B cell (primary cell): ENCODE measurements at regions not wholly inside any gene's neighbourhood (a gene's known extent, or its start where the extent isn't known, plus 50 kb on each side); places are given as distances from the start of the nearest gene placed in this dataset.

Experiments used
- ATAC-seq: fragments of 200-7000 bp; cut with Tn5 transposase; one replicate; pipeline ENCODE4 v1.10.0; 2021; ENCODE audit warnings: low read depth, mild to moderate bottlenecking, moderate number of reproducible peaks, moderate library complexity
- CTCF ChIA-PET: fragments of 350-600 bp; sonication (Branson Sonifier 250); formaldehyde crosslinking; loops from one replicate; lab custom pipeline; 2021; ENCODE audit warnings: antibody characterized with exemption, inconsistent platforms; lab: Charles Lee
- POLR2A ChIA-PET: fragments of 350-600 bp; sonication (Branson Sonifier 250); formaldehyde crosslinking; loops from one replicate; lab custom pipeline; 2021; ENCODE audit warnings: antibody characterized with exemption; lab: Charles Lee
- DNase-seq: peaks from one replicate; pipeline ENCODE4 v3.0.0; 2013
- H2AFZ ChIP-seq: 2 replicates; pipeline ENCODE4 v1.6.1; 2012; ENCODE audit warnings: mild to moderate bottlenecking, low read depth, low read length; ENCODE audit not compliant: insufficient read depth, poor library complexity, severe bottlenecking
- H3K27ac ChIP-seq, 2 donors: 1 replicate in 1 of 2; 2 replicates in 1 of 2; pipeline ENCODE4 v1.5.1; 2012 to 2013; ENCODE audit warnings: low read length in 2 of 2, mild to moderate bottlenecking in 2 of 2, moderate library complexity in 1 of 2
- H3K27me3 ChIP-seq, 4 experiments: fragments of 200-600 bp in 1 of 4; sonication (generic) in 1 of 4; replicated peaks in 1 of 4; 1 replicate in 2 of 4; 2 replicates in 2 of 4; pipeline versions ENCODE4 v1.6.1 to v1.7.0; 2013 to 2016; ENCODE audit warnings: low read length in 3 of 4, mild to moderate bottlenecking in 2 of 4, mixed read lengths in 1 of 4, moderate library complexity in 1 of 4; ENCODE audit not compliant: insufficient read depth in 4 of 4, control insufficient read depth in 3 of 4; ENCODE audit errors: control extremely low read depth in 1 of 4
- H3K36me3 ChIP-seq, 2 experiments: replicated peaks in 1 of 2; 1 replicate in 1 of 2; 2 replicates in 1 of 2; pipeline versions ENCODE4 v1.6.1 to v1.7.1; 2013; ENCODE audit warnings: low read length in 1 of 2; ENCODE audit not compliant: insufficient read depth in 2 of 2, control insufficient read depth in 1 of 2; ENCODE audit errors: control extremely low read depth in 1 of 2, extremely low read depth in 1 of 2
- H3K4me1 ChIP-seq, 2 donors: fragments of 200-600 bp in 1 of 2; sonication (generic) in 1 of 2; 1 replicate in 1 of 2; 2 replicates in 1 of 2; pipeline versions ENCODE4 v1.5.1 to v1.6.1; 2013 to 2017; ENCODE audit warnings: low read length in 2 of 2; ENCODE audit not compliant: control insufficient read depth in 2 of 2, insufficient read depth in 2 of 2
- H3K4me2 ChIP-seq: replicated peaks from 2 replicates; pipeline ENCODE3; 2012; ENCODE audit warnings: mild to moderate bottlenecking, low read depth, low read length; ENCODE audit not compliant: poor library complexity, severe bottlenecking
- H3K4me3 ChIP-seq, 5 experiments: fragments of 200-600 bp in 1 of 5; sonication (generic) in 1 of 5; 1 replicate in 3 of 5; 2 replicates in 2 of 5; pipeline versions ENCODE4 v1.5.1 to v1.7.0; 2011 to 2016; ENCODE audit warnings: low read length in 4 of 5, mild to moderate bottlenecking in 4 of 5, low read depth in 2 of 5, control low read depth in 1 of 5, moderate library complexity in 1 of 5; ENCODE audit not compliant: insufficient read depth in 1 of 5; ENCODE audit errors: control extremely low read depth in 1 of 5, extremely low read depth in 1 of 5
- H3K79me2 ChIP-seq: fragments of 200-600 bp; sonication (generic); one replicate; pipeline ENCODE4 v1.6.0; 2016; ENCODE audit warnings: low read length; ENCODE audit not compliant: control insufficient read depth, insufficient read depth
- H3K9ac ChIP-seq: fragments of 200-600 bp; sonication (generic); 2 replicates; pipeline ENCODE4 v1.6.1; 2017; ENCODE audit warnings: mild to moderate bottlenecking, low read length, moderate library complexity
- H3K9me3 ChIP-seq, 3 donors: one replicate each; pipeline versions ENCODE4 v1.6.1 to v1.7.1; 2013; ENCODE audit warnings: low read length in 2 of 3; ENCODE audit not compliant: control insufficient read depth in 2 of 3, insufficient read depth in 1 of 3; ENCODE audit errors: control extremely low read depth in 1 of 3
- H4K20me1 ChIP-seq: 2 replicates; pipeline ENCODE4 v1.6.0; 2012; ENCODE audit warnings: mild to moderate bottlenecking, low read length; ENCODE audit not compliant: insufficient read depth, control insufficient read depth, poor library complexity, severe bottlenecking
- H3K27ac Mint-ChIP-seq: one replicate; pipeline ENCODE4 v1.8.0; 2021; ENCODE audit warnings: mixed read lengths
- H3K27me3 Mint-ChIP-seq: one replicate; pipeline ENCODE4 v1.8.0; 2021; ENCODE audit warnings: mixed read lengths
- H3K4me1 Mint-ChIP-seq: one replicate; pipeline ENCODE4 v1.8.0; 2021; ENCODE audit warnings: mixed read lengths
- H3K4me3 Mint-ChIP-seq: one replicate; pipeline ENCODE4 v1.8.0; 2021; ENCODE audit warnings: mixed read lengths
- H3K9me3 Mint-ChIP-seq: one replicate; pipeline ENCODE4 v1.8.0; 2022; ENCODE audit warnings: mixed read lengths; ENCODE audit not compliant: insufficient read depth
- EZH2 ChIP-seq: IDR thresholded peaks from 2 replicates; pipeline ENCODE4 v1.6.1; 2012; ENCODE audit warnings: borderline replicate concordance, low read depth, mild to moderate bottlenecking, moderate library complexity, low read length; ENCODE audit not compliant: insufficient read depth, poor library complexity, severe bottlenecking
- WGBS: methylation state at CpG from one replicate; pipeline ENCODE4 v1.1.5; 2013; ENCODE audit warnings: missing lambda C conversion rate; ENCODE audit not compliant: insufficient coverage; 5-methylcytosine and 5-hydroxymethylcytosine counted together
- intact Hi-C: fragments of 100-400 bp; cut with micrococcal nuclease; formaldehyde crosslinking; loops from one replicate; pipeline ENCODE4 v1.10.0; 2022
- TF ChIP-seq, protein P1 (sequence below): fragments of 200-600 bp; IDR thresholded peaks from one replicate; pipeline ENCODE4 v1.8.0; 2022; ENCODE audit warnings: antibody characterized with exemption, mild to moderate bottlenecking

DNA sequence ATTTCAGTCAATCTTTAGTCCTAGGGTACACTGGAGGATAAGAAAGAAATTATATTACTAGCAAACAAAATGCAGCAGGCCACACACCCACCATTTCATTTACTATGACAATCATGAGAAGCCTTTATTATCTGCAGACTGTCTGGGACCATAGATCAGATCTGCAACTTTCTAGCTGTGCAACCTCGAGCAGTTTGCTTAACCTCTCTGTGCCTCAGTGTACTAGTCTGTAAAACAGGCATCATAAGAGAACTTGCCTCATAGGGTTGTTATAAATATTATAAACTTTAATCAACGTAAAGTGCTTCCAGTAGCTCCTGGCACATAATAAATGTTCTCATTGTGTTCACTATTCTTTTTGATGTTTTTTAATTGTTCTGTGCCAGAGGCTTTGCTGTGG lies 128.2 kb upstream of the C1QTNF7 start:
- no peaks in the 10 kb centered on the region for H3K27me3 ChIP-seq
- no peak overlapping the region for H3K4me3 ChIP-seq
- no peaks in the 10 kb centered on the region for H3K36me3 ChIP-seq
- no peak overlapping the region for H3K4me2 ChIP-seq
- H3K4me1 Mint-ChIP-seq = no peaks in the 10 kb centered on the region
- H3K27ac Mint-ChIP-seq = no peak overlapping the region
- H3K9me3 Mint-ChIP-seq = no peaks in the 10 kb centered on the region
- no peaks in the 10 kb centered on the region for H4K20me1 ChIP-seq
- H3K27ac ChIP-seq = no peak overlapping the region
- ChIA-PET POLR2A (no interaction called here), CTCF (no interaction called here)
- H3K4me1 ChIP-seq = no peaks in the 10 kb centered on the region
- no peak for ATAC-seq
- no peaks in the 10 kb centered on the region for H3K9me3 ChIP-seq
- no peak overlapping the region for H3K4me3 Mint-ChIP-seq
- intact Hi-C loops = no loop called here
- TF ChIP-seq, protein P1, sequence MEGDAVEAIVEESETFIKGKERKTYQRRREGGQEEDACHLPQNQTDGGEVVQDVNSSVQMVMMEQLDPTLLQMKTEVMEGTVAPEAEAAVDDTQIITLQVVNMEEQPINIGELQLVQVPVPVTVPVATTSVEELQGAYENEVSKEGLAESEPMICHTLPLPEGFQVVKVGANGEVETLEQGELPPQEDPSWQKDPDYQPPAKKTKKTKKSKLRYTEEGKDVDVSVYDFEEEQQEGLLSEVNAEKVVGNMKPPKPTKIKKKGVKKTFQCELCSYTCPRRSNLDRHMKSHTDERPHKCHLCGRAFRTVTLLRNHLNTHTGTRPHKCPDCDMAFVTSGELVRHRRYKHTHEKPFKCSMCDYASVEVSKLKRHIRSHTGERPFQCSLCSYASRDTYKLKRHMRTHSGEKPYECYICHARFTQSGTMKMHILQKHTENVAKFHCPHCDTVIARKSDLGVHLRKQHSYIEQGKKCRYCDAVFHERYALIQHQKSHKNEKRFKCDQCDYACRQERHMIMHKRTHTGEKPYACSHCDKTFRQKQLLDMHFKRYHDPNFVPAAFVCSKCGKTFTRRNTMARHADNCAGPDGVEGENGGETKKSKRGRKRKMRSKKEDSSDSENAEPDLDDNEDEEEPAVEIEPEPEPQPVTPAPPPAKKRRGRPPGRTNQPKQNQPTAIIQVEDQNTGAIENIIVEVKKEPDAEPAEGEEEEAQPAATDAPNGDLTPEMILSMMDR = no peak
- no peak for TF ChIP-seq EZH2
- no peak overlapping the region for H3K9ac ChIP-seq
- no CpG with 5 or more reads among the region's 2 CpGs for WGBS
- H3K27me3 Mint-ChIP-seq = peaks cover 6% of the 10 kb centered on the region
- no peaks in the 10 kb centered on the region for H3K79me2 ChIP-seq
- no peak overlapping the region for H2AFZ ChIP-seq
- DNase-seq = no peak

DNA sequence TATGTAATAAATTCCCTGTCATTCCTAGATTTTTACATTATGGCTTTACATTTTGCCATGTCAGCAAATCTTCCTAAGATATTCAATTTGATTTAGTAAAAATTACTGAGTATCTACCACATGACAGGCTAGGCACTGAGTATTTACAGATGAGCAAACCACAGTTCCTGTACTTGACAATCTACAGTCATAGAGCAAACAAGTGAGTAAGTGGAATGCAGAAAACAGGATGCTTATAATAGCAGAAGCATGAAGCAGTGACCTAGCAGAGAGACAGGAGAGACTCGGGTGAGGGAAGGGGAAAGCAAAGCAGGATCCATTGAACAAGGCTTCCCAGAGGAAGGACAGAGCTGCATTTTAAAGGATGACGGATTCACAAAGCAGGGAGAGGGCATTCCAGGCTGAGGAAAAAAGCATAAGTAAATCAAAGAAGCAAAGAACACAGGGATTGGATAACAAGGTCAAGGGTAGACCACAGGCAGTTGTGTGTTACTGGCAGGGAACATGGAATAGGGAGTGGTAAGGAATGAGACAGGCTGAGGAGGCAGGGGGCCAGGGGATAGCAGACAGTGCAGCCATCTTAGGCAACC lies 124.7 kb upstream of the C1QTNF7 start:
- DNase-seq = no peak

More for the DNA sequence above, 124.7 kb upstream of the C1QTNF7 start:
- Histone ChIP-seq H4K20me1 (no peaks in the 10 kb centered on the region), H3K4me2 (no peak overlapping the region), H3K27ac (no peak overlapping the region), H3K27me3 (no peaks in the 10 kb centered on the region), H3K36me3 (no peaks in the 10 kb centered on the region), H3K79me2 (no peaks in the 10 kb centered on the region), H3K9ac (no peak overlapping the region), H3K9me3 (no peaks in the 10 kb centered on the region), H3K4me3 (no peak overlapping the region), H3K4me1 (no peaks in the 10 kb centered on the region), H2AFZ (no peak overlapping the region)
- Mint-ChIP-seq H3K27me3 (peaks cover 12% of the 10 kb centered on the region), H3K4me1 (no peaks in the 10 kb centered on the region), H3K4me3 (no peak overlapping the region), H3K9me3 (no peaks in the 10 kb centered on the region), H3K27ac (no peak overlapping the region)
- intact Hi-C loops = no loop called here
- TF ChIP-seq, protein P1 = no peak
- TF ChIP-seq EZH2 = no peak
- no peak for ATAC-seq
- ChIA-PET CTCF (no interaction called here), POLR2A (no interaction called here)
- WGBS = 81% methylated on average over 2 of the region's 2 CpGs
